Stimulated activated CD8-positive, alpha-beta memory T cell treated with anti-CD3 and anti-CD28 coated beads, Interleukin-12 subunit alpha, Interleukin-12 subunit beta, amount 100 ng/mL, for 1 hour (primary cell): ENCODE measurements at regions not wholly inside any gene's neighbourhood (a gene's known extent, or its start where the extent isn't known, plus 50 kb on each side); places are given as distances from the start of the nearest gene placed in this dataset.

Experiments used
- DNase-seq: peaks from one replicate; pipeline ENCODE4 v3.0.0-alpha.2; 2020; ENCODE audit warnings: low read depth

- no peak for DNase-seq
Observed at GRCh38 chr1:47574451-47575165, 136.8 kb downstream of the FOXD2 start.

GRCh38 chr1:47575855-47576757 is 138.3 kb downstream of the FOXD2 start:
- DNase-seq, result no peak

GRCh38 chr1:47576758-47577115 is 138.9 kb downstream of the FOXD2 start:
- DNase-seq, result no peak

- no peak for DNase-seq
Observed at GRCh38 chr1:47577303-47578025, 139.6 kb downstream of the FOXD2 start.

GRCh38 chr1:47578026-47578720 is 140.3 kb downstream of the FOXD2 start:
- DNase-seq, result no peak

- no peak for DNase-seq
Observed at GRCh38 chr1:47578721-47579419, 141.0 kb downstream of the FOXD2 start.

GRCh38 chr1:47579809-47580208 is 142.0 kb downstream of the FOXD2 start:
- no peak for DNase-seq

- DNase-seq, result no peak
Observed at GRCh38 chr1:47580451-47580995, 142.7 kb downstream of the FOXD2 start.

GRCh38 chr1:47582891-47583608 is 145.2 kb downstream of the FOXD2 start:
- DNase-seq, result no peak

GRCh38 chr1:47584249-47584648 is 146.4 kb downstream of the FOXD2 start:
- DNase-seq, result no peak

- DNase-seq, result no peak
Observed at GRCh38 chr1:47585141-47585902, 147.5 kb downstream of the FOXD2 start.

- DNase-seq, result no peak
Observed at GRCh38 chr1:47587891-47588582, 150.2 kb downstream of the FOXD2 start.

- no peak for DNase-seq
Observed at GRCh38 chr1:47590523-47591225, 152.8 kb downstream of the FOXD2 start.

- no peak for DNase-seq
Observed at GRCh38 chr1:47591801-47592200, 154.0 kb downstream of the FOXD2 start.

GRCh38 chr1:47592296-47593012 is 154.6 kb downstream of the FOXD2 start:
- DNase-seq, result no peak

- DNase-seq, result no peak
Observed at GRCh38 chr1:47593013-47593568, 155.2 kb downstream of the FOXD2 start.

- DNase-seq, result no peak
Observed at GRCh38 chr1:47593598-47594285, 155.9 kb downstream of the FOXD2 start.
